Inflammatory macrophage treated with lipopolysaccharide for 1 hour (primary cell): ENCODE measurements at regions not wholly inside any gene's neighbourhood (a gene's known extent, or its start where the extent isn't known, plus 50 kb on each side); places are given as distances from the start of the nearest gene placed in this dataset.

Experiments used
- DNase-seq, 2 donors: peaks; one replicate each; pipeline ENCODE4 v3.0.0-alpha.2; 2020 to 2022

DNA sequence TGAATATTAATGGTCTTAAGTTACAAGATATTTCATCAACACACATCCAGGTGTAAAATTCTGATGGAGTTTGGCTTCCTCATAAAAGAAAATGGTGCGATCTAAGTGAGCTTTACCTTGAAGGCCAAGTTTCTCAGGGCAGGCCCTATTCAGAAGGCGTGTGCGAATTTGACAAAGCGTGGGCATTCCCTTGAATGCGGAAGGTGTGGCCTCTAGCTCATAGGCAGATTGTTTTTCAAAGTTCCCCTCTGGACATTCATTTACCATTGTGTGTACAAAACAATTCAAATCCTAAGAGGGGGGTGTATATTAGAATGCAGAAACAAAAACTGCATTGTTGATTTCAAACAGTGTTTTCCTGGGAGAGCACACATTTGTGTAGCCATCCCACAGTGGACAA is 411.9 kb upstream of the PKN2 start:
- no peak for DNase-seq

DNA sequence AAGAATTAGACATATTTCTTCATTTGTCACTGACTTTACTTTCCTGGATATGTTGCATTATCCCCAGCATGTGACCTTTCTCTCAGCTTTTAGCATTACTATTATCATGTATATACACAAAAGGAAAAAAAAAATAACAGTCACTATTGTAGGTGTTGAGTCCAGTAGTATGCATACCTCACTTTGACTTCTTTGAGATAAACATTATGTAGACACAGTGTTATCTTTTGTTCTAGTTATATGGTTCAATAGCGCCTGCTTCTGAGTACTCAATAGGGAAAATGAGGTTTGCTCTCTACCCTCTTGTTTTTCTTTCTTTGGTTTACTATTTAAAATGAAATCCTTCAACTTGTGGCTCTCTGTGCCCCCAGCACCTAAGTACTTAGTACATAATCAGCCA is 409.6 kb upstream of the PKN2 start:
- no peak for DNase-seq

DNA sequence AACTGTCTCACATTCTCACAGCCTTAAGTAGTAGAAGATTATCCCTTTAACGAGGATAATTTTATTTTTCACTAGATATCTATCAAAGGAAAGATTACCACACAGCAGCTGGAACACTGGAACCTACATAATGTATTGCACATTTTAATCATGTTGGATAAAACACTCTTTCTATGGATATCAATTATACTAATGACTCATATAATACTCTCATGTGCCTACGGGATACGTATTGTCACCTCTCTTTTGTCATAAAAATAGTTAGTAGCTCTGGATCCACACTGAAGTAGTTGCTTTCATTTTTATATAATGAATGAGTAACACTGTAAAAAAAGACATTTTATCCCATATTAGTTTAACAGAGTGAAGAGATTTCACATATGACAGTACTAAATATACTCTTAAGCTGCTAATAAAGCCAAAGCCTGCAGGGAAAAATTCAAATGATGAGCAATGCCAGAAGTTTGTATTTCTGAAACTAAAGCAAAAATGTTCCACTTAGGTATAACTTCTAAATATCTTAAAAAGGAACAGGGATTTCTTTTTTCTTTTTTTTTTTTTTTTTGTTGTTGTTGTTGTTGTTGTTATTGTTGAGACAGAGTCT is 408.7 kb upstream of the PKN2 start:
- DNase-seq = no peak

DNA sequence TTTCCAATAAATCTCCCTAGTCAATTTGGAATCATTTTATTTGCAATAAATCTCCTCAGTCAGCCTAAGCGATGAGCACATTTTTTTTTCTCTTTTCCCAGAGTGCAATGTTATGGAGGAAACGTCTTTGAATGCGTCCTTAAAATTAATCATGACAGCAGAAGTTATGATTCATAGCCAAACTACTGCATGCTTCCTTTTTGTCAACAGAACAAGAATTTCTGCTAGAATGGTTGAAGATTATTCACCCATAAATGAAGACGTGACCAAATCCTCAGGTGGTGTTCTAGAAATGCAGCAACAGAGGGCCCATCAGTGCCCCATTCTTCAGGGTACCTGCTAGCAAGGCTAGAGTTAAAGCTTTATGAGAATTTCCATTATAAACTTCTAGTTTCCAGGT is 407.9 kb upstream of the PKN2 start:
- DNase-seq = no peak

DNA sequence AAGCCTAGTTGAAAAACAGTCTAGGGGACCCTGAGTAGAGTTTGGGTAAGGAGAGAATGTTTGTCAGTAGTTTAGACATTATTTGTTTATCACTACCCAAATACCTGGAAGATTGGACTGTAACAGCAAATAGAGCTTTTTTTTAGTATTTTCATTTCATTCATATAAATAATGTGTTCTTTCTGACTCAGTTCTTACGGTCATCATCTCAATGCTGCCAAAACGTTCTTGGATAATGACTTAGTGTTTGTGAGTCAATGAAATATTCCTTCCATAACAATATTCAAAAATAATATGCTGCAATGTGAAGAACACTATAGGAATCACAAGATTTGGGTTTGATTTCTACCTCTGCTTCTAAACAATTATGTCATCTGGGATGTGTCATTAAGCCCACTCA is 400.0 kb upstream of the PKN2 start:
- DNase-seq = no peak

DNA sequence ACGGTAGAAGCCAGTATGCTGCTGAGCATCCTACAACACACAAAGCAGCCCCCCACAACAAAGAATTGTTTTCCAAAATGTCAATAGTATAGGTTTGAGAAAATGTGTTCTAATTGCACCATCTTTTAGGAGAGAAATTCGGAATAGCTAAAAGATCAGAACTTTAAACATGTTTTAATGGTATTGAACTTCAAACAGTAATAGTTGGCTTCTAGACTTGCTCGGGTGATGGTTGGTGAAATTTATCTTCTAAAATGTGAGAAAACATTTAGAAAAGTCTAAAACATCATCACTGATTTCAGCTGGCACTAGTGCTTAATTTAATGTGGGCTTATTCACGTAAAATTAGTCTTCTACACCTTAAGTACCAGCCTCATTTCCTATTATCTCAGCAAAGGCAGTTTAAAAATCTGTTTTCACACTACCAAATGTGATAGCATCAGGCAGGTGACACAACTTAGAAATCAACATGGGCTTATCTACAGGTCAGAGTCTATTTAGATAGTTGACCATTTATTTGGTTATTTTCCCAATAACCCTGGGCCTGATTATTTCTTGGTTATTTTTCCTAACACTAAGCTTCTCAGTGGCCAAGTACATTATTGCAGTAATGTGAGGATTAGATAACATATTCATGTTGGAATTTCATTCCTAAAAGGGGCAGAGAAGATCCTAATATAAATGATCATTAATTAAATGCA is 399.3 kb upstream of the PKN2 start:
- DNase-seq = no peak

DNA sequence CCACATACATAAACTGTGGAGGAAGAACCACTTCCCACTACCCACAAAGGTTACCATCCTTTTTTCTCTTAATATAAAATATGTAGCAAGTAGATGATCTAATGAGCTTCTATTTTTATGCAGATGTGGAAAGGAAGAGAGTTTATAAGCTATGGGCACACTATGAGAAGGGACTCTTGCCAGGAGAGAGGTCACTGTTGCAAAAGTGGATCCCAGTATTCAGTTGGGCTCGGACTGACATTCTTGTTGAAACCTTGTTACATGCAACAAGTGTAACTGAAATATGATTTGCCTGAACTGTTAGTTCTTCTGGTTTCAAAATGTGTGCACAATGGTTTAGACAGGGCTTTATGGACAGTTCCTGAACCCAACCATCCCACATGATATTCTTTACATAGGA is 397.4 kb upstream of the PKN2 start:
- no peak for DNase-seq

DNA sequence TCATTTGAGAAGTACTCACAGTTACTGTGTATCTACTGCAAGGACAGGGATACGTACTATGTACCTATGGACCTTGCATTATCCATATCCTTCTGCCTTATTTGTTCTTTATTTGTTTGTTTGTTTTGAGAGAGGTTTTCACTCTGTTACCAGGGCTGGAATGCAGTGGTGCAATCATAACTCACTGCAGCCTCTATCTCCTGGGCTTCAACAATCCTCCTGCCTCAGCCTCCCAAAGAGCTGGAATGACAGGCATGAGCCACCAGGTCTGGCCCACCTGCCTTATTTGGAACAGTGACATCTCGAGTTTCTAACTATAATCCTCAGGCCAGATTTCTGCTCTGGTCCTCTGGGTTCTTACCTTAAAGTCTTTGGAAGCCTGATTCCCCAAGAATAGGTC is 395.5 kb upstream of the PKN2 start:
- DNase-seq = no peak

DNA sequence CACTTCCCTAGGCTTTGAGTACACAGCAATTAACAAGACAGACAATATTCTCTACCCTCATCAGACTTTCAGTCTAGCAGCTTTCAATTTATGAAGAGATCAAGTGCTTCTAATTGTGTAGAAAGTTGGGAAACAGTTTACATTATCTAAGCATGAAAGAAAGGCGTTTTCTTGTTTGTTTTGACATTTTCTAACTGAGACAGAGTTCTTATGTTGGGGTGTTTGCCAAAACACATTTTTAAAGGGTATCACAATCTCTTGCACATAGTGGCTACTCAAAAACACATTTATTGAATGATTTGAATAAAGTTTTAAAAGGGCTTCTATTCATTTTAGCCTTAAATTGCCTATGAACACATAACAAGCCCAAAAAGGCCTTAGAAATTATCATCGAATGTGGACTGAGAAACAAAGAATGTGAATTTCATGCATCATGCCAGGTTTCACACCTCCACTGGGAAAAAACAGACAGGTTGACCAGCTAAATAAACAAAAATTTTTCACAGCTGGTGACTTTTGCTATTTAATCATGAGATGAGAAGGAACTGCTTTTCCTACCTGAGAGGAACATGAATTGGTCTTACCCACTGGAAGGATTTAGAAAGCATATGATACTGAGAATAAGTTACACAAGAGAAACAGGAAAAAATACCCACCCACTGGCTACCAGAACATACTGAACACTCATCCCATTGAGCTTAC is 394.5 kb upstream of the PKN2 start:
- no peak for DNase-seq

DNA sequence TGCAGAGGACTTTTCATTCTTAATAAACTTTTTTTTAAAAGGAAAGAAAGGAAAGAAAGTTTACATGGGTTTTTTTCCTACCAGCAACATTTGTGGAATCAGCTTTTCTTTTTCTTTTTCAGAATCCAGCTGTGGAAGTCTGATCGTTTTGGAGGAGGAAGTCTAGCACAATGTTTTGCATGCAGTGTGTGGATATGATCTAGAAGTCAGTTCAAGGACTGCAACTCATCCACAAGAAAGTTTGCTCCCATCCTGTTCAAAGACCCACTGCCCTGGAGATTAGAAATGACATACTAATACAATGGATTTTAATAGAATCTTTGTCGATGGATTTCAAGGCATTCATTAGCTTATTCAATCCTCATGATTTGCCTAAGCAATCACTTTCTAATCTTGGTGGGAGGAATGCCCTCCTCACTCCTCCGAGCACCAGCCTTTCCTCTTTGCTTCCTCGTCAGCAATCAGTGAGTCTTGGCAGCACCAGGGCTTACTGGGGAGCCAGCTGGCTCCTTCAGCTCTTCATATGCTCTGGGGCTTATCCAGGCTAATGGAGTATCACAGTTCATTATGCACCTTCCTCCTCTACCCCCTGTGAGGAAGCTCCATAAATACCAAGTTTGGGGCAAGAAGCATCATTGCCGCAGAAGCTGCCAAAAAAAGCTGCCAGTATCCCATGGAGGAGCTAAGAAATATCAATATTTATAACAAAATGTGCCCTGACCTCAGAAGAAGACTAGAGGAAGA is 392.3 kb upstream of the PKN2 start:
- DNase-seq = no peak

DNA sequence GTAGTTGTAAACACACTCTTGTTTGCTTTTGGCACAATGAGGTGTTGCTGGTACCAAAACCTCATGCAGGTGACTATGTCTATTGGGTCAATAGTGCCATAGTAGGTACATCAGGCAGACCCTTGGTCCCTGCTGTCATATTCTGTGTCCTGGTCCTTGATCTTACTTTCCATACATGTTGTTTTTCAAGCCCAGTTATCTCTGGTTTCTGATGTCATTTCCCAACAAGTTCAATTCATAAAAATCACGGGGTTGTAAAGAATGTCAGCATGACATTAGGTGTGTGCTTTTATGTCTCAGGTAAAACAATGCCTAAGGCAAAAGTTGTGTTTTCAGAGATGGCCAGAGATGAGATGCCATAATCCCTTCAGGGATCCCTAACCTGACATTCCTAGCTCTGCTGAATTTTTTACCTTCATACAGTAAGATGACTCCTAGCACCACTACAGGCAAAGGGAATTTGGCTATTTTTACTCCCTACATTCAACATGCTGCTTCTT is 390.3 kb upstream of the PKN2 start:
- no peak for DNase-seq

DNA sequence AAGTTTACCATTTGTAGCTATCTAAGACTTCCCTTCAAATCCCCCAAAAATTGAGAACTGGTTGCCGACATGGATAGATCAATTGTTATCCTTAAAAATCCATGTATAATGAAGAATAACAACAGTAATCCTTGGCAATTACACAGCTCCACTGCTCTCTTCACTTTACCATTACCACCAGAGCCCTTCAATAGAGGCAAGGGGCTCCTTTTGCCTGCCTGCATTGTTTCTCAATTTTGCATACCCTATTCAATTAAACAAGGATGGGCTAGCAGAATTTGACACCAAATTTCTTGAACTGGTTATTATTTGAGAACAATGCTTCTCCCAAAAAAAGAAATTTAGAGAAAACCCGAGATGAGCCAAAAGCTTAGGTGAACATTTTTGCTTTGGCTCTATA is 387.8 kb upstream of the PKN2 start:
- no peak for DNase-seq

DNA sequence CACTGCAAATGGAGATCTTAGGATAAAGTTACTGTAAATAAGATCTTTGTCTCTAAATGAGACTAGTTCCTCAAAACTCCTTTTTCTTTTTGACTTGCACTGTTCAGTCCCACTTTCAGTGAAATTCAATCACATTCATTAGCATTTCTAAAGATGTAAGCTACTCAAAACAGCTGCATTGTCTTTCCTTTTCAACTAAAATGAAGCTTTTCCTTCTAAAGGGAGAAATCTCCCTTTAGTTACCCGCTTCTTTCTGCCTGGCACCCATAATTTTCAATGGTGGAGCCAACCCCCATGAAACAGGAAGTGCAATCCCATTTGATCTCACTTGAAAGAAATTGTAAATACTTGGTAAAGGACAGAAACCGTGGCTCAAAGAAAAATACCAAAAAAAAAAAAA is 387.4 kb upstream of the PKN2 start:
- no peak for DNase-seq

DNA sequence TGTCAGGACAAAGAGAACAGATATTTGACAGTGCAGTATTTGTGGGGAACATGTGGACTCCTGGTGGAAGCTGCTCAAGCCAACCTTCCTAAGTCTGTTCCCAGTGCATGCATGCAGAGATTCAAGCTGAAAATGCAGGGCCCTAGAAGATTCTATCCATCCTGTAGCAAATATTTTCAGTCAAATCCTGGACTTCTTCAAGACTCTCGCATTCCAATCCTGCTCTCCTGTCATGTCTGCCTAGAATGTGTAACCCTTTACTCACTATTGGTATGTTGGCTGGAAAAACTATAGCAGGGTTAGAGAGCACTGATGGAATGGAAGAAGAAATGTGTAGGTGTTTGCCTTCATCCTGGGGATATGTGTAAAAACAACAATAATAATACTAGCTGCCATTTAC is 385.6 kb upstream of the PKN2 start:
- no peak for DNase-seq

DNA sequence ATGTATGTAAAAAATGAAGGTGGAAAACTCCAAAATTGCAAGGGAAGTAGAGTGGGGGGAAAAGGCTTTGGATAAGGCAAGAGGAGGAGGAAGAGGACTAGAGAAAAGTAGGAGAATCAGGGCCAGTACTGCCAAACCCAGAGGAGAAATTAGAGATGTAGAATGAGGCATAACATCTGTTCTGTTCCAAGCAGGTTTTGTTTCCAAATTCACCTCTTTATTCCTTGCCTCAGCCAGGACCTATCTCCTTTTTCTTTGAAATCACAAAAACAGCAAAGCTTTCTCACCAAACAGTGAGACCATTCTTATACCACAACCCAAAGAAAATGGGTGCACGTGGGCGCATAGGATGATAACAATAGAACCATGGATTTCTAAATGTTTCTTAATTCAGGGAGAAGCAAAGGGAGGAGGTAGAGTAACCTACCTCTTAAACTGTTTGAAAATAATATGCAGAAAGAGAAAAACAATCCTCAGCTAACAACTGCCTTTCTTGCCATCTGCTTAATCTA is 383.3 kb upstream of the PKN2 start:
- DNase-seq = no peak

DNA sequence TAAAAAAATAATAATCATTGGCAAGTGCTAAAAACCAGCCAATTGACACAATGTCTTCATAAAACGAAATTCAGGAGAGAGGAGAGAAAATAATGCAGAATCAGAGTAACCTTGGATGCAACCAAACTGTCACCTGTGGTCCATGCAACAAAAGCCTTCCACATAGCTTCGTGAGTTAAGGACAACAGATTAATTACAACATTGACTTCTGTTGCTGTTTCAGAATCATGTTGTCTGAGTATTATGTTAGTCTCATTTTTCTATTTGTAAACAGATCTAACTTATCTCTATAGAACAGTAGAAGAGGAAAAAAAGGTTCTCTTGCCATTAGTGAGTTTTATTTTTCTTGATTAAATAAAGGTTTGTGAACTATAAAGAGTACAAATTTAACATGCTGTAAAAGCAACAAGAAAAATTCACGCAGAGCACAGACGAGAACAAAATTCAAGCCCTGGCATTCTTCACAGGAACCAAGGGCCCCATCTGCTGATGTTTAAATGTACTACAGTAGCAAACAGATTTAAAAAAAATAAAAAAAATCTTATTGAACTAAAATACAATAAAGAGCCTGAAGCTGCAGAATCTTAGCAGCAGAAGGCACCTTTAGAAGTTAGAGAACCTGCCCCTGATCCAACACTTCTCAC is 381.1 kb upstream of the PKN2 start:
- DNase-seq = no peak

DNA sequence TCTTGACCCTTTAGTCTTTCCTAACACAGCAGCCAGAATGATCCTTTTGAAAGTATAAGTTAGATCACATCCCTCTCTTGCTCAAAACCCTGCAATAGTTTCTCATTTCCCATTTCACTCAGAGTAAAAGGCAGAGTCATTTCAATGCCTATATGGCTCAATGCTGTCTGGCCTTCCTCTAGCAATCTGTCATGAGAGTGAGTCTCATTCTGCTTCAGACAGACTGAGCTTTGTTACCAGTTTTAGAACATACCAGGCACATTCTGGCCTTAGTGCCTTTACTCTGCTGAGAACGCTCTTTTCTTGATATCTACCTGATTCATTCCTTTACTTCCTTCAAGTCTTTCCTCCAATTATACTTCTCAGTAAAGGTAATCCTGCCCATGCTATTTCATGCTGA is 372.8 kb upstream of the PKN2 start:
- no peak for DNase-seq

DNA sequence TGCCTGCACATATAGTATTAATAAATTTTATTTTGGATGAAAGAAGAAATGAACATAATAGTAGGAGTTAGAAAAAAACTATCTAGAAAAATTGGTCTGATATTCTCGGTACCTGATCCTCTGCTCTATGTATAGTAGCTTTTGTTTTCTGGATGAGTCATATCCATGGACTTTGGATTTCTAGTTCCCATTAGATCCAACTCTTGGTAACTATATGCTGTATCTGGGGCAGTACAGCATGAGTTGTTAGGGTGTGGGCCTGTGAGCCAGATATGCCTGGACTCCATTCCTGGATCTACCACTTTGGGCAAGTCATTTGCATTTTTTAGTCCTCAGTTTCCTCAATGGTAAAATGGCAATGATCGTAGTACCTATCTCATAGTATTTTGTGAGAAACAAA is 372.2 kb upstream of the PKN2 start:
- DNase-seq = no peak

DNA sequence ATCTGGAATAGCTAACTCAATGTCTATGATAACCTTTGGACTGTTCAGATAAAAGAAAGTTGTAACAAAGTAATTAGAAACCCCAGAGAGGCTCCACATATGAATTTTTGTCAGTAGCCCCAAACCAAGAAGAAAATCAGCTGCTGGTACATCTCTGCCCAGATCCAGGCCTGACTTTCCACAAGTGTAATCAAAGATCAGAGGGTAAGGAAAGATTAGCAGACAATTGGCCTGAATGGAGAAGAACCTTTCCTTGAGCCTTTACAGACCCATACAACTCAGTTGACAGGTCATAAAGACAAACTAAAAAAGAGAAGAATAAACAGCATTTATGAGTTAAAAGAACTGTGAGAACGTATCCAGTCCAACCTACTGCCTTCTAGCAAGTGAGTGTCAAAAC is 366.7 kb upstream of the PKN2 start:
- DNase-seq = no peak

DNA sequence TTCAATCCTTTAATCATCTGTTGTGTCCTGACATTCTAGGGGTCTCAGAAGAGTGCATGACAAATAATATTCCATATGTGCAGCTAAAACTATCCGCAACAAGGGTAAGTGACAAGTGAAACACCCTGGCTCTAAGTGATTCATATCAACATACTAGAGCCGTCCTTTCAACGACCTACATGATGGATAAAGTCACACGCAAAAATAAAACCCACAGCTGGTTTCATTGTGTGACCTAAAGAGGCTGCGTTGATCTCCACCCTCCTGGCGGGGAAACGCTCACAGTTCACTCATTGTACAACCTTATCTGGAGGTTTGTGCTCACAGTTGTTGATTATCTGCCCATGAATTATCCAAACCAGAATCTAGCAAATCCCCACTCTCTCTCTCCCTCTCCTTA is 365.3 kb upstream of the PKN2 start:
- no peak for DNase-seq

DNA sequence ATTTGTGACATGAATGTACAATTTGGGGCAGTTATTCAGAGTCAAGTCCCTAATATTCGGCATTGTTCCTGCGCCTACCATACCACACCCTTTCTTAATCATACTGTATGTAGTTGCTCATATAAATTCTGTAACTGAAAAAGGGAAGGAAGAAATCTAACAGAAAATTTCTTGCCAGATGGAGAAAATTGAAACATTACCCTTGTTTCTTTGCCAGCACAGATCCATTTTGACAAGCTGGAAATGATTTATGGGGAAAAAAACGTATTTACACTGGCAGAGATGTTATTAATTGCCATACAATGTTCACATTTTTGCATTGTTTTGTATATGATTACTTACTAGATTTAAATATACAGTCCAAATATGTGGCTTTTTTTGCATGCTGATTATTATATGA is 363.8 kb upstream of the PKN2 start:
- DNase-seq = no peak

DNA sequence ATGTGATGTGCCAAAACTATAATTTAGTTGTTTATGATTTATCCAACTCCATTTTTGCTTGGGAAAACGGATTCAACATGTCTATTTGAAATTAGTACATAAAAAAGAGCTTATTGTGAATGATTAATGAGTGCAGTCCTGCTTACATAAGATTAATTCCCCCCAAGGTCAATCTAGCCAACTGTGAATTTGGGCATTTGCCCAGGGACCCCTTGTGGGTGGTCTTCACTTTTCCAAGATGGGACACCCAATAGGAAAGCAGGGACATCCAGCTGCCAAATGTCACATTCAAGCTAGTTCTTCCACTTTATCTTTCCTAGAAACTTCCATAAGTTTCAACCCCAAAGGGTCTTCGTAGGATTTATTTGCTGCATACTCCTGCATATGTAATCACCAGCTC is 362.4 kb upstream of the PKN2 start:
- no peak for DNase-seq

DNA sequence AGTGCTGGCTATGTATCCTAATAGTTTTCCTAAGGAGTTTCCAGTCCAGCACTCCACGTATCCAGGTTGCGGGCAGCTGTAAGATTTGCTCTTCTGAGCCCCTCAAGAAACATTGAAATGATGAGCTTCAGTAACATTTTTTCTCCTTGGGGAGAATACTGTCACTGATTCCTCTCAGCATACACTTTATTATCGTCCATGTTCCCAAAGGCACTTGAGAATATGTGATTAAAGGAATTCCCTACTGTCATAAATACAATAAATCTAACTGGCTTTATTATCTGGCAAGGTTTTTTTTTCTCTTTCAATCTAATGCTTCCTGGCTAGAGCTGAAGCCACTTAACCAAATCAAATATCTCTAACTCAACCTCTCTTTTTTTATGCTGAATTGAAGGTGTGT is 359.2 kb upstream of the PKN2 start:
- DNase-seq = no peak
